A673 (cell line): ENCODE measurements at regions not wholly inside any gene's neighbourhood (a gene's known extent, or its start where the extent isn't known, plus 50 kb on each side); places are given as distances from the start of the nearest gene placed in this dataset.
"Not testable (repeated sequence)": the region's sequence is repeated elsewhere in the genome, so short reads cannot be mapped to it uniquely, and the experiment has no call there.

Experiments used
- BruUV-seq: library from RNA; stranded (reverse); fragments of 400-500 nt; replicated peaks from 2 replicates; lab custom pipeline; 2021; lab: Mats Ljungman, UMichigan
- CTCF ChIA-PET: fragments of 300-600 bp; sonication (Branson Sonifier 250); formaldehyde crosslinking; loops from one replicate; lab custom pipeline; 2022; ENCODE audit warnings: antibody characterized with exemption; lab: Charles Lee
- POLR2A ChIA-PET: fragments of 300-600 bp; sonication (Branson Sonifier 250); formaldehyde crosslinking; loops from one replicate; lab custom pipeline; 2022; ENCODE audit warnings: antibody characterized with exemption; ENCODE audit not compliant: low non-redundant PET; lab: Charles Lee
- DNase-seq: peaks from one replicate; pipeline ENCODE4 v3.0.0-alpha.2; 2015; ENCODE audit warnings: low spot score
- H3K27ac ChIP-seq: fragments of 200-600 bp; sonication (generic); 2 replicates; pipeline ENCODE4 v1.5.1; 2016; ENCODE audit warnings: mixed run types, low read depth, mild to moderate bottlenecking, mixed read lengths, antibody characterized with exemption, low read length; ENCODE audit not compliant: poor library complexity, severe bottlenecking
- H3K27me3 ChIP-seq: fragments of 200-600 bp; sonication (generic); replicated peaks from 2 replicates; pipeline ENCODE4 v1.6.1; 2017; ENCODE audit warnings: mixed run types, low read depth, mild to moderate bottlenecking, mixed read lengths, antibody characterized with exemption, low read length; ENCODE audit not compliant: insufficient read depth, poor library complexity
- H3K36me3 ChIP-seq: fragments of 200-600 bp; sonication (generic); 2 replicates; pipeline ENCODE4 v1.6.1; 2016; ENCODE audit warnings: mixed run types, mild to moderate bottlenecking, mixed read lengths, antibody characterized with exemption, low read length; ENCODE audit not compliant: insufficient read depth, poor library complexity, severe bottlenecking
- H3K4me1 ChIP-seq: fragments of 200-600 bp; sonication (generic); 2 replicates; pipeline ENCODE4 v1.6.1; 2017; ENCODE audit warnings: mixed run types, mild to moderate bottlenecking, mixed read lengths, antibody characterized with exemption, low read length; ENCODE audit not compliant: insufficient read depth, poor library complexity, severe bottlenecking
- H3K4me3 ChIP-seq: fragments of 200-600 bp; sonication (generic); 2 replicates; pipeline ENCODE4 v1.5.1; 2016; ENCODE audit warnings: low read depth, mixed run types, mild to moderate bottlenecking, mixed read lengths, low read length; ENCODE audit not compliant: poor library complexity, severe bottlenecking
- H3K9me3 ChIP-seq: fragments of 200-600 bp; sonication (generic); 2 replicates; pipeline ENCODE4 v1.6.1; 2016; ENCODE audit warnings: mixed run types, low read depth, mild to moderate bottlenecking, mixed read lengths, antibody characterized with exemption, low read length; ENCODE audit not compliant: poor library complexity, severe bottlenecking
- EZH2 ChIP-seq: fragments of 200-600 bp; sonication (generic); IDR thresholded peaks from 2 replicates; pipeline ENCODE4 v1.6.1; 2017; ENCODE audit warnings: borderline replicate concordance, low read depth, mild to moderate bottlenecking, mixed read lengths, antibody characterized with exemption, low read length; ENCODE audit not compliant: poor library complexity, severe bottlenecking
- intact Hi-C: fragments of 100-400 bp; cut with micrococcal nuclease; formaldehyde crosslinking; loops from one replicate; pipeline ENCODE4 v1.10.0; 2022; ENCODE audit not compliant: unreplicated experiment
- TF ChIP-seq, protein P1 (sequence below): fragments of 300-800, 200-600 bp; sonication (generic); conservative IDR thresholded peaks from 2 replicates; pipeline ENCODE4 v1.5.1; 2017; ENCODE audit warnings: low read depth, mild to moderate bottlenecking, antibody characterized with exemption, low read length, moderate library complexity, mixed read lengths

- H3K36me3 ChIP-seq, result no peaks in the 10 kb centered on the region
- no peak for TF ChIP-seq EZH2
- TF ChIP-seq, protein P1, sequence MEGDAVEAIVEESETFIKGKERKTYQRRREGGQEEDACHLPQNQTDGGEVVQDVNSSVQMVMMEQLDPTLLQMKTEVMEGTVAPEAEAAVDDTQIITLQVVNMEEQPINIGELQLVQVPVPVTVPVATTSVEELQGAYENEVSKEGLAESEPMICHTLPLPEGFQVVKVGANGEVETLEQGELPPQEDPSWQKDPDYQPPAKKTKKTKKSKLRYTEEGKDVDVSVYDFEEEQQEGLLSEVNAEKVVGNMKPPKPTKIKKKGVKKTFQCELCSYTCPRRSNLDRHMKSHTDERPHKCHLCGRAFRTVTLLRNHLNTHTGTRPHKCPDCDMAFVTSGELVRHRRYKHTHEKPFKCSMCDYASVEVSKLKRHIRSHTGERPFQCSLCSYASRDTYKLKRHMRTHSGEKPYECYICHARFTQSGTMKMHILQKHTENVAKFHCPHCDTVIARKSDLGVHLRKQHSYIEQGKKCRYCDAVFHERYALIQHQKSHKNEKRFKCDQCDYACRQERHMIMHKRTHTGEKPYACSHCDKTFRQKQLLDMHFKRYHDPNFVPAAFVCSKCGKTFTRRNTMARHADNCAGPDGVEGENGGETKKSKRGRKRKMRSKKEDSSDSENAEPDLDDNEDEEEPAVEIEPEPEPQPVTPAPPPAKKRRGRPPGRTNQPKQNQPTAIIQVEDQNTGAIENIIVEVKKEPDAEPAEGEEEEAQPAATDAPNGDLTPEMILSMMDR, result no peak
- intact Hi-C loops, result no loop called here
- peaks cover 21% of the 10 kb centered on the region for H3K9me3 ChIP-seq
- H3K27ac ChIP-seq, result no peak overlapping the region
- no peaks in the 10 kb centered on the region for H3K4me1 ChIP-seq
- ChIA-PET POLR2A (no interaction called here), CTCF (no interaction called here)
- no peak overlapping the region for H3K4me3 ChIP-seq
- no peak for DNase-seq
- H3K27me3 ChIP-seq, result no peaks in the 10 kb centered on the region
- BruUV-seq, result no TSS peak
These were observed 977.2 kb upstream of the USP15 start for GRCh38 chr12:61282790-61283575.

DNA sequence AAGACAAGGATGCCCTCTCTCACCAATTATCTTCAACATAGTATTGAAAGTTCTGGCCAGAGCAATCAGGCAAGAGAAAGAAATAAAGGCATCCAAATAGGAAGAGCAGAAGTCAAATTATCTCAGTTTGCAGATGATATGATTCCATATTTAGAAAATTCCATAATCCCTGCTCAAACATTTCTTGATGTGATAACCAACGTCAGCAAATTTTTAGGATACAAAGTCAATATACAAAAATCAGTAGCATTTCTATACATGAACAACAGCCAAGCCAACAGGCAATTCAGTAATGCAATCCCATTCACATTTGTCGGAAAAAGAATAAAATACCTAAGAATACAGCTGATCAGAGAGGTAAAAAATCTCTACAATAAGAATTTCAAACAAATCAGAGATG, 969.7 kb upstream of the USP15 start:
- ChIA-PET POLR2A (no interaction called here), CTCF (no interaction called here)
- Histone ChIP-seq H3K27ac (no peak overlapping the region), H3K4me3 (no peak overlapping the region), H3K27me3 (no peaks in the 10 kb centered on the region), H3K9me3 (peaks cover 16% of the 10 kb centered on the region), H3K4me1 (no peaks in the 10 kb centered on the region), H3K36me3 (no peaks in the 10 kb centered on the region)
- TF ChIP-seq, protein P1, result no peak
- no peak for TF ChIP-seq EZH2
- intact Hi-C loops, result no loop called here
- BruUV-seq, result no TSS peak
- no peak for DNase-seq

DNA sequence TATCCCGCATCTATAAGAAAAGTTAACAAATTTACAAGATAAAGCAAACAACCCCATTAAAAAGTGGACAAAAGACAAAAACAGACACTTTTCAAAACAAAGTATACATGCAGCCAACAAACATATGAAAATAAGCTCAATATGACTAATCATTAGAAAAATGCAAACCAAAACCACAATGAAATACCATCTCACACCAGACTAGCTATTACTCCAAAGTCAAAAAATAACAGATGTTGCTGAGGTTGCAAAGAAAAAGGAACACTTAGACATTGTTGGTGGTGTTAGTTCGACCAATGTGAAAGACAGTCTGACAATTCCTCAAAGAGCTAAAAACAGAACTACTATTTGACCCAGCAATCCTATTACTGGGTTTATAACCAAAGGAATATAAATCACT, 968.6 kb upstream of the USP15 start:
- H3K4me1 ChIP-seq, result no peaks in the 10 kb centered on the region
- H3K36me3 ChIP-seq, result no peaks in the 10 kb centered on the region
- no peak overlapping the region for H3K27ac ChIP-seq
- POLR2A ChIA-PET, result no interaction called here
- no TSS peak for BruUV-seq
- no peaks in the 10 kb centered on the region for H3K27me3 ChIP-seq
- H3K9me3 ChIP-seq, result peaks cover 10% of the 10 kb centered on the region
- TF ChIP-seq, protein P1, result no peak
- no peak for TF ChIP-seq EZH2
- no peak for DNase-seq
- CTCF ChIA-PET, result no interaction called here
- no peak overlapping the region for H3K4me3 ChIP-seq
- intact Hi-C loops, result no loop called here

GRCh38 chr12:61294011-61294410, 966.2 kb upstream of the USP15 start:
- H3K27me3 ChIP-seq, H3K9me3 ChIP-seq, H3K36me3 ChIP-seq, POLR2A ChIA-PET, H3K27ac ChIP-seq, CTCF ChIA-PET, DNase-seq, H3K4me1 ChIP-seq, H3K4me3 ChIP-seq, BruUV-seq, intact Hi-C loops: not testable (repeated sequence)
